Tibial nerve (tissue), 4 donors: ENCODE measurements at regions not wholly inside any gene's neighbourhood (a gene's known extent, or its start where the extent isn't known, plus 50 kb on each side); places are given as distances from the start of the nearest gene placed in this dataset.
"Not testable (repeated sequence)": the region's sequence is repeated elsewhere in the genome, so short reads cannot be mapped to it uniquely, and the experiment has no call there.

ENCODE experiments used
- DNase-seq, 2 donors: peaks; one replicate each; pipeline ENCODE4 v3.0.0-alpha.2; 2019; ENCODE audit warnings: low spot score in 2 of 2
- H3K27ac ChIP-seq, 4 donors: fragments of 200-600 bp; sonication (generic) in 3 of 4; one replicate each; pipeline ENCODE4 v1.5.1; 2017 to 2019; ENCODE audit warnings: mild to moderate bottlenecking in 1 of 4
- H3K27me3 ChIP-seq, 2 donors: fragments of 200-600 bp; sonication (generic) in 1 of 2; one replicate each; pipeline versions ENCODE4 v1.5.1 to v1.6.0; 2017 to 2019
- H3K36me3 ChIP-seq, 3 donors: fragments of 200-600 bp; sonication (generic); one replicate each; pipeline ENCODE4 v1.5.1; 2018 to 2019
- H3K4me1 ChIP-seq, 4 donors: fragments of 200-600 bp; sonication (generic) in 3 of 4; one replicate each; pipeline ENCODE4 v1.5.1; 2017 to 2019
- H3K4me3 ChIP-seq, 4 donors: fragments of 200-600 bp; sonication (generic) in 3 of 4; one replicate each; pipeline ENCODE4 v1.5.1; 2017 to 2019; ENCODE audit warnings: mild to moderate bottlenecking in 1 of 4, moderate library complexity in 1 of 4
- H3K9me3 ChIP-seq, 4 donors: fragments of 200-600 bp; sonication (generic) in 3 of 4; one replicate each; pipeline ENCODE4 v1.5.1; 2017 to 2019
- EP300 ChIP-seq, 2 donors: sonication (generic); formaldehyde crosslinking; IDR thresholded peaks; one replicate each; pipeline ENCODE4 v1.6.1; 2017; ENCODE audit warnings: antibody characterized with exemption in 2 of 2, mild to moderate bottlenecking in 1 of 2
- WGBS, 2 donors: methylation state at CpG; one replicate each; pipeline ENCODE4 v1.1.5; 2018; 5-methylcytosine and 5-hydroxymethylcytosine counted together

GRCh38 chr3:198145231-198145784 lies 185.3 kb downstream of the LMLN start:
- H3K4me3 ChIP-seq, H3K9me3 ChIP-seq, H3K27me3 ChIP-seq, H3K27ac ChIP-seq, H3K36me3 ChIP-seq, H3K4me1 ChIP-seq: not testable (repeated sequence)
- WGBS, 2 donors: 29 to 33% methylated on average over 3 of the region's 8 CpGs
- DNase-seq: peak; percentile 65 to 76

- not testable (repeated sequence) for H3K4me3 ChIP-seq, DNase-seq, H3K36me3 ChIP-seq, H3K27ac ChIP-seq, H3K9me3 ChIP-seq, H3K4me1 ChIP-seq, H3K27me3 ChIP-seq
- 75 to 90% methylated on average over 4 to 5 of the region's 5 CpGs for WGBS, 2 donors
Observed at GRCh38 chr3:198146070-198146469, 186.1 kb downstream of the LMLN start.

DNA sequence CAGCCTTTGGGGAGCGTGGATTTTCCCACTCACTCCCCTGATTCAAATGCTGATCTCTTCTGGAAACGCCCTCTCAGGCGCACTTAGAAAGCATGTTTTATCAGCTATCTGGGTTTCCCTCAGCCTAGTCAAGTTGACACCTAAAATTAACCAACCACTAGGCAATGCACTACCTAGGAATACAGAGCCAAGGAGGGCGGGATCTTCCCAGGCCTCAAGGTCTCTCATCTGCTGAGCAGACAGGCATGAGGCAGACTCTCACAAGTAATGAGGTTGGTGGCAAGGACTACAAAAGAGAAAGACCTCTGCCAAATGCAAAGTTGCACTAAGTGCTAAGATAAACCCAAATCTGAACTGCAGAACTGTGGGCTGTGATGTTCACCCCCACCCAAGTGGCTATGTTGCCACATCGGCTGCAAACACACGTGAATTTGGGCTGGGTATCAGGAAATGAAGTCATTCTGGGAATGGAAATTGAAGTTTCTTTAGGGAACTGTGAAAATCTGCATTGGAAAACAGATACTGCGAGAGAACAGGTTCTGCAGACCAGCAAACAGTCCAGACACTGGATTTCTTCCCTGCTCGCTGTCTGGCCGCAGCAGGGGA lies 186.6 kb downstream of the LMLN start:
- DNase-seq, H3K4me3 ChIP-seq, H3K9me3 ChIP-seq, H3K36me3 ChIP-seq, H3K4me1 ChIP-seq, H3K27me3 ChIP-seq, H3K27ac ChIP-seq: not testable (repeated sequence)
- 67 to 71% methylated on average over 6 to 8 of the region's 9 CpGs for WGBS, 2 donors

DNA sequence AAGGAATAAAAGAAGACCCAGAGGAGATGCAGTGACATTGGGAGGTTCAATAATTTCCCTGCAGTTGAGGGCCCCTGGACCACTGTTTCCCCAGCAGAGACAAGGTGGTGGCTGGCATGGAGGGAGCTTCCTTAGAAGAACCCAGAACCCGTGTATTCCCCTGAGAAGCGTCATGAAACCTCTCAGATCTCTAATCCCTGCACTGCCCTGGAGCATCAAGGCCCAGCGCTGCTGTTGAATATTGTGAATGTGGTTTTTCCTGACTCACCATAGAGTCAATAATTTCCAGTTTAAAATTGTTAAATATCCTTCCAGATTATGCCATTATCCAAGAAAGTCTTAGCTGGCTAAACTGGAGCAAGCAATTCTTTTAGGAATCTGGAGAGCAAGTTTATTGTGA lies 187.2 kb downstream of the LMLN start:
- not testable (repeated sequence) for H3K9me3 ChIP-seq, H3K27ac ChIP-seq, H3K27me3 ChIP-seq, H3K36me3 ChIP-seq, H3K4me3 ChIP-seq, DNase-seq, H3K4me1 ChIP-seq
- WGBS, 2 donors: 94 to 96% methylated on average over 3 of the region's 3 CpGs

DNA sequence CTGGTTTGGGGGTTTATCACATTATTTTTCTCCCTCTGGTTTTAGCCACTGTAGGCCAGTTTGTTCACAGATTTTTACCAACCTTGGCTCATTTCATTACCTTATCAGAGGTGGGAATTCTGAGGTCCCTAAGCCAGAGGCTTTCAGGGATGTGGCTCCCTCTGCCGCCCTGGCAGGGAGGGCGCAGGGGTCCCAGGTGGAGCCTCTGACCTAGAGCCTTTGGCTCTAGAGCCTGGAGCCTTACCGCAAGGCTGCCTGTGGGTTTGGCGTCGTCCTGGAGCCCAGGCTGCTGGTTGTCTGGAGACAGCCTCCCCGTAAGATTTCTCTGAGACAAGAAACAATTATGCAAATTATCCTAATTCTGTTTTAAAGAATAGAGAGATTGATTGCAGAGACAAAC lies 188.0 kb downstream of the LMLN start:
- DNase-seq, H3K4me3 ChIP-seq, H3K27me3 ChIP-seq, H3K9me3 ChIP-seq, H3K36me3 ChIP-seq, H3K4me1 ChIP-seq, H3K27ac ChIP-seq: not testable (repeated sequence)
- WGBS, 2 donors: 53 to 65% methylated on average over 6 of the region's 6 CpGs

DNA sequence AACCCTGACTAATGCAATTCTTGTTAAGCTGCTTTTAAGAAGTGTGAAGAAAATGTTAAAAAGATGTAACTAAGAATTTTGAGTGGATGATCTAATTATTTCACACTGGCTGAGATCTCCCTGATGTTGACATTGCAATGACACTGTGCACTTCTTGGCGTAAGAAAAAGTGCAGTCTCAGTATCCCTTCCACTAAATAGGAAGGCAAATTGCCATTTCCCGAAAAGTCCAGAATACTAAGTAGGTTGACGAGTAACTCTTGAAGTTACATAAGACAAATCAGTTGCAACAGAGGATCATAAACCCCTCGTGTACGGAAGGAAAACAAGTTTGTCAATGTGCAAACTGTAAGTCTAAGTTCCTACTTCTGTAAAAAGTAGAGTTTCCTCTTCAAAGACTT lies 189.9 kb downstream of the LMLN start:
- not testable (repeated sequence) for H3K27ac ChIP-seq, H3K27me3 ChIP-seq, H3K4me3 ChIP-seq, H3K9me3 ChIP-seq, H3K4me1 ChIP-seq, H3K36me3 ChIP-seq
- peak in 1 of 2 donors; percentile 27 for DNase-seq
- peak in 1 of 2 donors; percentile 66 for TF ChIP-seq EP300 (IDR thresholded peaks at IDR 0.05)
- WGBS, 2 donors: 52 to 57% methylated on average over 5 of the region's 5 CpGs

- 39 to 60% methylated on average over 4 of the region's 4 CpGs for WGBS, 2 donors
- not testable (repeated sequence) for H3K4me1 ChIP-seq
Observed at GRCh38 chr3:198151867-198152266, 191.8 kb downstream of the LMLN start.

GRCh38 chr3:198155771-198156170 lies 195.8 kb downstream of the LMLN start:
- H3K27ac ChIP-seq, H3K4me1 ChIP-seq, H3K27me3 ChIP-seq, H3K9me3 ChIP-seq, DNase-seq, H3K4me3 ChIP-seq, H3K36me3 ChIP-seq: not testable (repeated sequence)
- whole genome bisulfite sequencing, 2 donors: no CpG with 5 or more reads among the region's 7 CpGs

More at GRCh38 chr3:198151867-198152266, 191.8 kb downstream of the LMLN start:
- not testable (repeated sequence) for H3K9me3 ChIP-seq, H3K36me3 ChIP-seq, H3K4me3 ChIP-seq, H3K27me3 ChIP-seq, H3K27ac ChIP-seq, DNase-seq

DNA sequence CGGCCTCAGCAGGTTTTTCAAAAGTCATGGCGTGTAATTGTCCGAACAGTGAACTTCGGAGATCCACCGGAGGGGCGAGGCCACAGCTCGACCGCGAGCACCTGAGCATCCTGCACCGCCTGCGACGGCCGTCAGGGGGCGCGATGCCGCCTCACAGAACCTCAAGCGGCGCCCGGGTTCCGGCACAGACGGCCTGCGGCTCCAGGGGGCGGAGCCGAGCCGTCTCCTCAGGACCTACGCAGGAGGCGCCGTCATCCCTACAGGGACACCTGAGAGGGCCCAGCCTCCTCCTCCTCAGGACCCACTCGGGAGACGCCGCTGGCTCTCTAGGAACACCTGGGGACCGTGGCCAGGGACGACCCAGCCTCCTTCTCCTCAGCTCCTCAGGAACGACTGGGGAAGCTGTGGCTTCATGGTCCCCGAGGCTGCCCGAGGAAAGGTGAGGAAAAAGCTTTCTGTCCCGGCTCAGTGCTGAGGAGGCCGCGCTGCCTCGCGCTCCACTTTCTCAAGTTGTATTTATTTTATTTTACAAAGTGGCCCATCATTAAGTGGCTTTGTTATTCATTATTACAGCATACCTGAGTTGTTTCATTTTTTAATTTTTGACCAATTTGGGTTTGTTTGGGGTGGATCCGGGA lies 197.3 kb downstream of the LMLN start:
- 20% methylated on average over 2 of the region's 42 CpGs; no CpG with 5 or more reads in 1 of the 2 donors for WGBS, 2 donors
- H3K27ac ChIP-seq, H3K9me3 ChIP-seq, DNase-seq, H3K4me3 ChIP-seq, H3K36me3 ChIP-seq, H3K4me1 ChIP-seq, H3K27me3 ChIP-seq: not testable (repeated sequence)

- H3K36me3 ChIP-seq, H3K4me3 ChIP-seq, H3K9me3 ChIP-seq, H3K27me3 ChIP-seq, H3K4me1 ChIP-seq, H3K27ac ChIP-seq, DNase-seq: not testable (repeated sequence)
- WGBS, 2 donors: 81 to 91% methylated on average over 9 of the region's 12 CpGs
Observed at GRCh38 chr3:198158007-198158406, 198.0 kb downstream of the LMLN start.
